Esophagus (tissue), 2 donors: ENCODE measurements at regions not wholly inside any gene's neighbourhood (a gene's known extent, or its start where the extent isn't known, plus 50 kb on each side); places are given as distances from the start of the nearest gene placed in this dataset.
"Not testable (repeated sequence)": the region's sequence is repeated elsewhere in the genome, so short reads cannot be mapped to it uniquely, and the experiment has no call there.

Source experiments
- H3K27ac ChIP-seq, 2 donors: one replicate each; pipeline ENCODE4 v1.5.1; 2013; ENCODE audit warnings: low read depth in 2 of 2, mild to moderate bottlenecking in 2 of 2, inconsistent platforms in 1 of 2, low read length in 1 of 2, moderate library complexity in 1 of 2
- H3K27me3 ChIP-seq, 2 donors: one replicate each; pipeline ENCODE4 v1.6.1; 2013; ENCODE audit warnings: low read length in 2 of 2, control low read depth in 1 of 2, mild to moderate bottlenecking in 1 of 2; ENCODE audit not compliant: insufficient read depth in 2 of 2, control insufficient read depth in 1 of 2
- H3K36me3 ChIP-seq, 2 donors: one replicate each; pipeline ENCODE4 v1.6.1; 2013; ENCODE audit warnings: low read length in 1 of 2; ENCODE audit not compliant: control insufficient read depth in 2 of 2, insufficient read depth in 2 of 2
- H3K4me1 ChIP-seq, 2 donors: one replicate each; pipeline ENCODE4 v1.6.1; 2013; ENCODE audit warnings: low read length in 1 of 2; ENCODE audit not compliant: control insufficient read depth in 2 of 2, insufficient read depth in 2 of 2
- H3K4me3 ChIP-seq, 2 donors: one replicate each; pipeline ENCODE4 v1.5.1; 2013; ENCODE audit warnings: low read length in 2 of 2, mild to moderate bottlenecking in 2 of 2, low read depth in 1 of 2, moderate library complexity in 1 of 2
- H3K9me3 ChIP-seq, 2 donors: one replicate each; pipeline ENCODE4 v1.6.1; 2013; ENCODE audit warnings: mild to moderate bottlenecking in 2 of 2, low read depth in 1 of 2, low read length in 1 of 2, moderate library complexity in 1 of 2; ENCODE audit not compliant: control insufficient read depth in 2 of 2, insufficient read depth in 1 of 2
- whole genome bisulfite sequencing, 2 donors: extraction: QIAGEN DNeasy Blood & Tissue Kit; methylation state at CpG; one replicate each; pipeline ENCODE4 v1.1.7; 2013; 5-methylcytosine and 5-hydroxymethylcytosine counted together
- donor health status: healthy with polysubstance abuse.
- donor health status: Bipolar disorder and iron deficiency.

DNA sequence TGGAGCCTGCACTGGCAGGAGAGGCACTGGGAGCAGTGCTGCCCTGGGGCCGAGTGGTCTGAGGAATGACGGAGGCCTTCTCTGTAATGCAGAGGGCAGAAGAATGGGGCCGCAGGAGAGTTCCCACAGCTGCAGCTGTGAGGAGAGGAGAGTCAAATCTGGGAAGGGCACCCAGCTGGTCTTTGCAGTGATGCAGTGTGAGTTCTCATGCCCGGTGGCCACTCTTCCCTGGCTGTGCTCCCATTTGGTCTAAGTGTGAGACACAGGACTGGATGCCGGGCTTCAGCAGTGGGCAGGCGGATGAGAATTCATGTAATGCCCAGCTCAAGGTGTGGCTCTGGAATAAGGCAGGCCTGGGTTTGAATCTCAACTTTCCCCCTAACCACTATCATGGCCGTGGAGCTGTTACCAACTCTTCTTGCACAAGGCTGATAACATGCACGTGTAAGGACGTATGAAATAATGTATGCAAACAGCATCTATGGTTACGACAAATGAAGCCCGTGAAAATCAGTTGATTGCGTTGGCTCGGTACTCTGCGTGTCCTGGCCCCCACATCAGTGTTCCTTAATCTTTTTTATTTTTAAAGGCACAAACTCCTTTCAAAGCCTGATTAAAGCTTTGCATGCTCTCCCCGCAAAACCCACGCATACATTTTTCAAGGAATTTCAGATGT lies 71.6 kb downstream of the ACKR3 start:
- no peaks in the 10 kb centered on the region for H3K27me3 ChIP-seq
- H3K36me3 ChIP-seq, result no peaks in the 10 kb centered on the region
- WGBS, 2 donors, result 92 to 94% methylated on average over 16 of the region's 16 CpGs
- no peaks in the 10 kb centered on the region for H3K4me1 ChIP-seq
- no peak overlapping the region for H3K4me3 ChIP-seq
- no peak overlapping the region for H3K27ac ChIP-seq
- peaks cover 0 to 7% of the 10 kb centered on the region in 2 donors for H3K9me3 ChIP-seq

- H3K4me1 ChIP-seq, result no peaks in the 10 kb centered on the region
- H3K36me3 ChIP-seq, result no peaks in the 10 kb centered on the region
- 57 to 60% methylated on average over 4 of the region's 4 CpGs for WGBS, 2 donors
- H3K27ac ChIP-seq, result peak overlapping the region in 1 of 2 donors; percentile 45
- H3K27me3 ChIP-seq, result no peaks in the 10 kb centered on the region
- H3K9me3 ChIP-seq, result peaks cover 0 to 7% of the 10 kb centered on the region in 2 donors
- no peak overlapping the region for H3K4me3 ChIP-seq
Measured at GRCh38 chr2:236642125-236642524, 72.5 kb downstream of the ACKR3 start.

DNA sequence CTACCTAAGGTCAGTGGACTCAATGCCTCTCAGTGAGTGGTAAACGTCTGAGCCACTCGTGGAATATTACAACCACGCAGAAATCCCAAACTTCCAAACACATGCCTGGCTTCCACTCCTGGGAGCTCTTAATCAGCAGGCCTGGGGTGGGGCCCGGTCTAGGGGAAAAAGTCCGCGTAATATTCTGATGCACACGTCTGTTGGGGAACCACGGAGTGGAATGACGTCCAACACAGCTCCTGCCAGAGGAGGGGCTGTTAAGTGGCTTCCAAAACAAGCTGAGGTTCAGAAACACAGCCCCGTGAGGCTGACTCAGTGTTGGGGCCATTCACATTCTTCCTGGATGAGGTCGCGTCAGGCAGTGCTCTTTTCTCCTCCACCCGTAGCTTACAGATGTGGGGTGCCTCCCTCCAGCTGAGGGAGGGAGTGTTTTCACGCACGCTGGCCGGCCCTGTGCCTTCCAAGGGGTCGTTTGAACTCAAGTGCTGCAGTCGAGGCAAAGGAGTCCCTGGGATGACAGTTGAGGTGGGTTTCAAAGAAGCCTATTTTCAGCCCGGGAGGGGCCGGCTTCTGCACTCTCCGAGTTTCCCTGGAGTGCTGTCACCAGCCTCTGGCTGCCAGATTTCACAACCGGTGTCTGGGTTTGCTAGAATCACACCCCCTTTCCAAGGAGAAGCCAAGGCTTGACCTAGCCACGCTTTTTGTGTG lies 73.1 kb downstream of the ACKR3 start:
- Histone ChIP-seq H3K4me3 (no peak overlapping the region), H3K9me3 (peaks cover 0 to 7% of the 10 kb centered on the region in 2 donors), H3K27me3 (no peaks in the 10 kb centered on the region)

DNA sequence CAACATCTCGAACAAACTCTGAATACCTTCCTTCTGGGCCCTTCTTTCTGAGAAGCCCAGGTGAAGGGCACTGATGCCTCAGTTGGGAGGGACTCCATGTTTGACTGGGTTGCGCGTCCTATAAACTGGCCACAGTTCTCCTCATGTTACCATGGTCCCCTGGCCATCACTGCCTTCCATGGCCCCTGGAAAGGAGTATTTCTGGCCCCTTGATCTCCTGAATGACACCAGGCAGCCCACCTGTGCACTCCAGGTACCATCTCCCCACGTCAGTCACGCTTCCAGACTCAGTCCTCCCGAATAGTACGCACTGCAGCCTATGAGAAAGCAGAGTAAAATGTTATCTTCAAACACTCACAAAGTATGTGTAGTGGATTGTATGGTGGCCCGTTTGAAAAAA lies 73.9 kb downstream of the ACKR3 start:
- Histone ChIP-seq H3K27ac (no peak overlapping the region), H3K4me3 (no peak overlapping the region), H3K36me3 (no peaks in the 10 kb centered on the region), H3K27me3 (no peaks in the 10 kb centered on the region), H3K9me3 (peaks cover 0 to 7% of the 10 kb centered on the region in 2 donors), H3K4me1 (no peaks in the 10 kb centered on the region)
- 93 to 94% methylated on average over 8 of the region's 8 CpGs for WGBS, 2 donors

More for the DNA sequence above, 73.1 kb downstream of the ACKR3 start:
- WGBS, 2 donors, result 45 to 48% methylated on average over 23 of the region's 23 CpGs
- Histone ChIP-seq H3K4me1 (no peaks in the 10 kb centered on the region), H3K27ac (peak overlapping the region; percentile 64 to 80), H3K36me3 (no peaks in the 10 kb centered on the region)

DNA sequence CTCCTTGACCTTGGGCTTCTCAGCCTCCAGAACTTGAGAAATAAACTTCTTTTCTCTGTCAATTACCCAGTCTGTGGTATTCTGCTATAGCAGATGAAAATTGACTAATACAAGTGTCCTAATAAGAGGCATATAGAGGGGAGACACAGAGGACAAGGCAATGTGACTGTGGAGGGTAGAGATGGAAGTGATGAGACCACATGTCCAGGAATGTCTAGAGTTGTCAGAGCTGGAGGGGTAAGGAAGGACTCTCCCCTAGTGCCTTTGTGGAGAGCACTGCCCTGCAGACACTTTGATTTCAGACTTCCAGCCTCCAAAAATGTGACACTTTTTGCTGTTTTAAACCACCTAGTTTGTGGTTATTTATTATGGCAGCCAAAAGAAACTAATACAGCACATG lies 74.4 kb downstream of the ACKR3 start:
- Histone ChIP-seq H3K27me3 (no peaks in the 10 kb centered on the region), H3K4me1 (no peaks in the 10 kb centered on the region), H3K36me3 (no peaks in the 10 kb centered on the region), H3K27ac (no peak overlapping the region), H3K9me3 (peaks cover 0 to 7% of the 10 kb centered on the region in 2 donors), H3K4me3 (no peak overlapping the region)

- H3K27ac ChIP-seq, result no peak overlapping the region
- no peaks in the 10 kb centered on the region for H3K36me3 ChIP-seq
- no peaks in the 10 kb centered on the region for H3K4me1 ChIP-seq
- no peaks in the 10 kb centered on the region for H3K27me3 ChIP-seq
- no peak overlapping the region for H3K4me3 ChIP-seq
- peaks cover 0 to 7% of the 10 kb centered on the region in 2 donors for H3K9me3 ChIP-seq
- 78% methylated on average over 3 to 4 of the region's 4 CpGs for WGBS, 2 donors
Measured at GRCh38 chr2:236644502-236644911, 74.9 kb downstream of the ACKR3 start.

- H3K27me3 ChIP-seq, H3K9me3 ChIP-seq, H3K4me1 ChIP-seq, H3K27ac ChIP-seq, H3K4me3 ChIP-seq, H3K36me3 ChIP-seq: not testable (repeated sequence)
- WGBS, 2 donors, result 93 to 94% methylated on average over 4 of the region's 4 CpGs
Measured at GRCh38 chr2:236645141-236645540, 75.5 kb downstream of the ACKR3 start.

GRCh38 chr2:236646441-236646840 lies 76.8 kb downstream of the ACKR3 start:
- WGBS, 2 donors, result 71 to 72% methylated on average over 3 of the region's 3 CpGs
- Histone ChIP-seq H3K4me3 (no peak overlapping the region), H3K4me1 (no peaks in the 10 kb centered on the region), H3K9me3 (no peaks in the 10 kb centered on the region), H3K36me3 (no peaks in the 10 kb centered on the region), H3K27ac (no peak overlapping the region), H3K27me3 (no peaks in the 10 kb centered on the region)

DNA sequence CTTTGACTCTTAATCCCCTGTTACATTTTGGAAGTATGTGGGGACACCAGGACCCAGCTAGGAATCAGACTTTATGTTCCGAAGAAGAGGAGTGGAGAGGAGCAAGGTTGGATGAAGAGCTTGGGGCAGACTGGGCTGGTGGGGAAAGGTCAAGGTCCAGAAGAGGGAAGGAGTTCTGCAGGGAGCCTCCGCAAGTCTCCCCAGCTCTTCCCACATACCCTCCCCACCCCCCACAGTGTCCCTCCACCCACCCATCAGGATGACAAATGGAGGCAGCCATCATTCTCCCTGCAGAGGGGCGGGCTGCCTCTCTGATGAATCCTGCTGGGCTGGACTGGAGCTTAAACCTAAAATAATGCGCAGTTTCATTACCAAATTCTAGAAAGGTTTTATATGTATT lies 77.2 kb downstream of the ACKR3 start:
- Histone ChIP-seq H3K27ac (no peak overlapping the region), H3K27me3 (no peaks in the 10 kb centered on the region), H3K4me3 (no peak overlapping the region), H3K9me3 (no peaks in the 10 kb centered on the region), H3K36me3 (no peaks in the 10 kb centered on the region), H3K4me1 (no peaks in the 10 kb centered on the region)
- 79 to 89% methylated on average over 4 of the region's 4 CpGs for WGBS, 2 donors

DNA sequence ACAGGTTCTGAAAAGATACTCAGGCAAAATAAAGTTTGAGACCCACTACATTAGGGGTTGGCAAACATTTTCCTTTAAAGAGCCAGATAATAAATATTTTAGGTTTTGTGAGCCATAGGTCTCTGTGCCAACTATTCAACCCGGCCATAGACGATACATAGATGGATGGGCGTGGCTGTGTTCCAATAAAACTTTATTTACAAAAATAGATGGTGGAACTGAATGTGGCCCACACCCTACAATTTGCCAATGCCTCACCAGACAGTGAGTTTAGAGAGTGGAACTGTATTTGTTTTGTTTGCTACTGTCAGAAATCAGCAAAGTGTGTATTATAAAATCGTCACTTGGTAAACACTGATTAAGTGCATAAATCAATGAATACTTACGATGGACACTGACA lies 78.0 kb downstream of the ACKR3 start:
- H3K4me3 ChIP-seq, result no peak overlapping the region
- no peaks in the 10 kb centered on the region for H3K27me3 ChIP-seq
- H3K36me3 ChIP-seq, result no peaks in the 10 kb centered on the region
- WGBS, 2 donors, result 68 to 77% methylated on average over 5 of the region's 5 CpGs
- H3K27ac ChIP-seq, result no peak overlapping the region
- no peaks in the 10 kb centered on the region for H3K4me1 ChIP-seq
- H3K9me3 ChIP-seq, result no peaks in the 10 kb centered on the region
